ENCODE measurements at regions not wholly inside any gene's neighbourhood (a gene's known extent, or its start where the extent isn't known, plus 50 kb on each side); places are given as distances from the start of the nearest gene placed in this dataset.

DNA sequence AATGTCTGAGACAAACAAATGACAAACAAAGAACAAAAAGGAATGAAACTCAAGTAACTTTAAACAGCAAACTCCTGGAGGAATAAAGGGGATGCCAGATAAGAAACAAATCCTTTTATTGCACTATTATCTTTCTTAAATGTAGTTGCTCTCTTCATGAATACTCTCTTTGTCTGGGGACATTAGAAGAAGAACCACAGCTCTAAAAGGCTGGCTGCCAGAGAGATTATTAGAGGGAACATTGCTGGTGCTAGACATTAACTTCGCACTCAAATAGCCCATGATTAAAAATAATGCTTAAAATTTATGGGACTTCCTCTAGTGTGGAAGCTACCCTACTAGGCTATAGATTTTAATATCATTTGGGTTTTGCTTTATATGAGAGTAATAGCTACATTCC, 1330.4 kb downstream of the XPNPEP1 start:
- TF ChIP-seq, protein P1, sequence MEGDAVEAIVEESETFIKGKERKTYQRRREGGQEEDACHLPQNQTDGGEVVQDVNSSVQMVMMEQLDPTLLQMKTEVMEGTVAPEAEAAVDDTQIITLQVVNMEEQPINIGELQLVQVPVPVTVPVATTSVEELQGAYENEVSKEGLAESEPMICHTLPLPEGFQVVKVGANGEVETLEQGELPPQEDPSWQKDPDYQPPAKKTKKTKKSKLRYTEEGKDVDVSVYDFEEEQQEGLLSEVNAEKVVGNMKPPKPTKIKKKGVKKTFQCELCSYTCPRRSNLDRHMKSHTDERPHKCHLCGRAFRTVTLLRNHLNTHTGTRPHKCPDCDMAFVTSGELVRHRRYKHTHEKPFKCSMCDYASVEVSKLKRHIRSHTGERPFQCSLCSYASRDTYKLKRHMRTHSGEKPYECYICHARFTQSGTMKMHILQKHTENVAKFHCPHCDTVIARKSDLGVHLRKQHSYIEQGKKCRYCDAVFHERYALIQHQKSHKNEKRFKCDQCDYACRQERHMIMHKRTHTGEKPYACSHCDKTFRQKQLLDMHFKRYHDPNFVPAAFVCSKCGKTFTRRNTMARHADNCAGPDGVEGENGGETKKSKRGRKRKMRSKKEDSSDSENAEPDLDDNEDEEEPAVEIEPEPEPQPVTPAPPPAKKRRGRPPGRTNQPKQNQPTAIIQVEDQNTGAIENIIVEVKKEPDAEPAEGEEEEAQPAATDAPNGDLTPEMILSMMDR (conservative IDR thresholded peaks at IDR 0.05), result no peak
- H3K27ac Mint-ChIP-seq, result no peak overlapping the region
- H3K36me3 Mint-ChIP-seq, result no peaks in the 10 kb centered on the region
- no peak overlapping the region for H3K4me3 Mint-ChIP-seq
- peaks cover 4% of the 10 kb centered on the region for H3K27me3 Mint-ChIP-seq
- no peaks in the 10 kb centered on the region for H3K9me3 Mint-ChIP-seq
- no peak for DNase-seq (ENCODE audit: extremely low spot score, unreplicated experiment)
- H3K4me1 Mint-ChIP-seq (ENCODE audit: unreplicated experiment), result peaks cover 13% of the 10 kb centered on the region

DNA sequence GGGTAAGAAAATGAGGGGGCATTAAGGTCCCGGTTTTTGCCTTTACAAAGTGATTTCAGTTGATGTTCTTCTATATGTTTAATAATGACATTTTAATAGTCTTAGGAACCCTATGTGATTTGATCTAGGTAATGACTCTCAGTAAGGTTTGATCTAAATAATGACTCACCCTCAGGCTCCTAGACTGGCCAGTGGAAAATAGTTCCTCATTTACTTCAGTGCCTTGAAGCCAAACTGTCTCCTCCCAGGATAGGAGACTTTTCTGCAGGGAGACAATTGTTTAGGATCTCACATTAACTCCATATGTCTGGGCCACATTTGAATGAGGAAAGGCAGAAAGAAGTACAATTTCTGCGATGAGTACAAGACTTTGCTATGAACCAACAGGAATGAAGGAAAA, 1331.9 kb downstream of the XPNPEP1 start:
- no peak for DNase-seq (ENCODE audit: extremely low spot score, unreplicated experiment)
- H3K36me3 Mint-ChIP-seq, result no peaks in the 10 kb centered on the region
- no peaks in the 10 kb centered on the region for H3K9me3 Mint-ChIP-seq
- H3K27me3 Mint-ChIP-seq, result peaks cover 4% of the 10 kb centered on the region
- H3K4me3 Mint-ChIP-seq, result no peak overlapping the region
- H3K27ac Mint-ChIP-seq, result no peak overlapping the region
- TF ChIP-seq, protein P1 (conservative IDR thresholded peaks at IDR 0.05), result no peak
- peaks cover 13% of the 10 kb centered on the region for H3K4me1 Mint-ChIP-seq (ENCODE audit: unreplicated experiment)

DNA sequence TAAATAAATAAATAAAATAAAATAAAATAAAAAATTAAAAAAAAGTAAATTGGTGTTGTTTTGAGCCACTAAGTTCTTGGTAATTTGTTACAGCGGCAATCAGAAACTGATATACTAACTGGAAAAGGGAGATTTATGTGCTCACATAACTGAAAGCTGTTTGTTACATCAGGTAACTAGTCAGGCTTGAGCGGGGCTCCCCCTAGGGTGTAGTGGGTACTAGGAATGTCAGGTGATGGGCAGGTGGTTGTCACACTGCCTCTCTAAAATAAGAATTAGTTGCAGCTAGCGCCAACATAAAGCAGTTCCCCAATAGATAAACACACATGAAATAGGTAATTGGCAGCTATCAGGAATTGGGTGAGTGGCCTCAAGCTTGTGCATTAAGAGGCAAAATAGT, 1336.9 kb downstream of the XPNPEP1 start:
- TF ChIP-seq, protein P1 (conservative IDR thresholded peaks at IDR 0.05), result no peak
- H3K36me3 Mint-ChIP-seq, result no peaks in the 10 kb centered on the region
- no peak for DNase-seq (ENCODE audit: extremely low spot score, unreplicated experiment)
- H3K4me1 Mint-ChIP-seq (ENCODE audit: unreplicated experiment), result peaks cover 6% of the 10 kb centered on the region
- peaks cover 8% of the 10 kb centered on the region for H3K27me3 Mint-ChIP-seq
- H3K27ac Mint-ChIP-seq, result no peak overlapping the region
- no peak overlapping the region for H3K4me3 Mint-ChIP-seq
- H3K9me3 Mint-ChIP-seq, result no peaks in the 10 kb centered on the region

DNA sequence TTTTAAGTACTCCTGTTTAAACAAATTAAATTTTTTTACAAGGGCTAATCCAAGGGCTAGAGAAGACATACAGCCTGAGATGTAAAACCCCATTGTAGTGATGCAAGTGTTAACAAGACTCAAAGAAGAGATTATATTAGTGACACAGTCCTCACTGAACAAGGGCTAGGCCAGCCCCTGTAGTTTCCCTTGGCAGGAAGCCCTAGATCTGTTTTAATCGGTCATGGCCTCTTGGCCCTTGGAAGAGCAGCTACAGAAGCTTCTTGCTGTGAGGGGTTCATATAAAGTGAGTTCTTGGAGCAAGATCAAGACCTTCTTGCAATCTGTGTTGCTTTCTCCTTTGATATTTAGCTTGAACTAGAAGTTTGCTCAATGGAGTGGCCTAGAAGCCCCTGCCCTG, 1339.4 kb downstream of the XPNPEP1 start:
- H3K27me3 Mint-ChIP-seq, result peaks cover 4% of the 10 kb centered on the region
- H3K4me3 Mint-ChIP-seq, result no peak overlapping the region
- TF ChIP-seq, protein P1 (conservative IDR thresholded peaks at IDR 0.05), result no peak
- no peak overlapping the region for H3K27ac Mint-ChIP-seq
- DNase-seq (ENCODE audit: extremely low spot score, unreplicated experiment), result no peak
- no peaks in the 10 kb centered on the region for H3K36me3 Mint-ChIP-seq
- H3K4me1 Mint-ChIP-seq (ENCODE audit: unreplicated experiment), result peaks cover 6% of the 10 kb centered on the region
- no peaks in the 10 kb centered on the region for H3K9me3 Mint-ChIP-seq

DNA sequence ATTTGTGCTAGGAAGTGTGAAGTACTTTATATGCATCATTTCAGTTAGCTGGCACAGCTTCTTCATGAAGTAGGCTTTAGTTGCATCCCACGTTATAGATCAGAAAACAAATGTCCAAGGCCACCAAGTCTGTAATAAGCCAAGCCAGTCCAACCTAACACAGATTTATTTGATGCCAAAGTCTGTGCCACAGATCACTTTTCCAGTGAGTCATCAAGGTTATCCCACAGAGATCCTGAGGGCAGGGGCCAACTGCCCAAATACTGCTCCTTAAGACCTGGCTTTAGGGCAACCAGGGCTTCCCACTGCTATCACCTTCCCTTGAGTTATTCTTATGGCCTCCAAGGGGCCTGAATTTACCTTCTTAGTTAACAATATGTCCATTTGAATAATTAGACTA, 1340.4 kb downstream of the XPNPEP1 start:
- Mint-ChIP-seq H3K9me3 (no peaks in the 10 kb centered on the region), H3K36me3 (no peaks in the 10 kb centered on the region), H3K27ac (no peak overlapping the region), H3K4me1 (ENCODE audit: unreplicated experiment) (peaks cover 6% of the 10 kb centered on the region), H3K27me3 (peaks cover 4% of the 10 kb centered on the region), H3K4me3 (no peak overlapping the region)
- TF ChIP-seq, protein P1 (conservative IDR thresholded peaks at IDR 0.05), result no peak
- DNase-seq (ENCODE audit: extremely low spot score, unreplicated experiment), result no peak

DNA sequence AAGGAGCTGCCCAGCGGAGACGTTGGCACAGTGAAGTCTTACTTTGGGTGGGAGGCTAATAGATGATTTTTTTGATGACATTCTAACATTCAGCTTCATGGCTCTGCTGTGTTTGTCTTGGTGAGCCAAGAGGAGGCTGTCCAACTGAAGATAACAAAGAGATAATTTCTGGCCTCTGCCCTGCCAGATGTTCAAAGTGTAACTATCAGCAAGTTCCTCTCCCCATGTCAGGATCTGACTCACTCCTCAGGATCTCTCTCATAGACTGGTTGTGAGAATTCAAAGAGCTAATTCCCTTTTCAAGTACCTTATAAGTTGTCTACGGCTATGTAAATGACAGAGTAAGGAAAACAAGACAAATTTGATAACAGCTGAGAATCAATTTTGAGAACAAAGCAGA, 1340.9 kb downstream of the XPNPEP1 start:
- Mint-ChIP-seq H3K4me1 (ENCODE audit: unreplicated experiment) (peaks cover 6% of the 10 kb centered on the region), H3K4me3 (no peak overlapping the region), H3K36me3 (no peaks in the 10 kb centered on the region), H3K9me3 (no peaks in the 10 kb centered on the region), H3K27me3 (peaks cover 4% of the 10 kb centered on the region), H3K27ac (no peak overlapping the region)
- no peak for DNase-seq (ENCODE audit: extremely low spot score, unreplicated experiment)
- TF ChIP-seq, protein P1 (conservative IDR thresholded peaks at IDR 0.05), result no peak

All from type B pancreatic cell (in vitro differentiated cells).